ENCODE measurements at regions not wholly inside any gene's neighbourhood (a gene's known extent, or its start where the extent isn't known, plus 50 kb on each side); places are given as distances from the start of the nearest gene placed in this dataset.

- TF ChIP-seq POLR2A (IDR thresholded peaks at IDR 0.05; ENCODE audit: low read length) (no peak), GATA1 (IDR thresholded peaks at IDR 0.05; ENCODE audit: low read depth, low read length) (no peak)
Observed at GRCh38 chr13:70798385-70798784, 690.1 kb upstream of the KLHL1 start.

All from erythroblast (primary cell).